Astrocyte of the spinal cord (primary cell): ENCODE measurements at regions not wholly inside any gene's neighbourhood (a gene's known extent, or its start where the extent isn't known, plus 50 kb on each side); places are given as distances from the start of the nearest gene placed in this dataset.

Experiments
- DNase-seq: peaks from one replicate; pipeline ENCODE4 v3.0.0; 2011; ENCODE audit warnings: low read depth, low spot score
- H3K4me3 ChIP-seq: 2 replicates; pipeline ENCODE4 v1.5.1; 2011; ENCODE audit warnings: low read depth, mild to moderate bottlenecking, low read length, moderate library complexity
- CTCF ChIP-seq: IDR thresholded peaks from 2 replicates; pipeline ENCODE4 v1.5.1; 2012; ENCODE audit warnings: low read depth, mild to moderate bottlenecking, low read length, inconsistent platforms
- in situ Hi-C: cut with HindIII; loops from 2 replicates; pipeline ENCODE4 v1.10.0; 2017; ENCODE audit warnings: low sequenced_read_pairs

GRCh38 chr2:34980689-34981088 lies 1374.9 kb upstream of the CRIM1 start:
- TF ChIP-seq CTCF = no peak
- no peak overlapping the region for H3K4me3 ChIP-seq
- no peak for DNase-seq
- in situ Hi-C loops = no loop called here

- in situ Hi-C loops = no loop called here
- DNase-seq = no peak
- TF ChIP-seq CTCF = no peak
- no peak overlapping the region for H3K4me3 ChIP-seq
Observed at GRCh38 chr2:34979148-34979547, 1376.4 kb upstream of the CRIM1 start.

- no peak for TF ChIP-seq CTCF
- DNase-seq = no peak
- in situ Hi-C loops = no loop called here
- H3K4me3 ChIP-seq = no peak overlapping the region
Observed at GRCh38 chr2:34961822-34962221, 1362.7 kb upstream of the FAM98A start.

- no peak for DNase-seq
- TF ChIP-seq CTCF = no peak
- in situ Hi-C loops = no loop called here
- no peak overlapping the region for H3K4me3 ChIP-seq
Observed at GRCh38 chr2:34954758-34955157, 1355.7 kb upstream of the FAM98A start.

- in situ Hi-C loops = no loop called here
- no peak overlapping the region for H3K4me3 ChIP-seq
- no peak for DNase-seq
- no peak for TF ChIP-seq CTCF
Observed at GRCh38 chr2:34950797-34951196, 1351.7 kb upstream of the FAM98A start.

- no peak for TF ChIP-seq CTCF
- in situ Hi-C loops = no loop called here
- DNase-seq = no peak
- no peak overlapping the region for H3K4me3 ChIP-seq
Observed at GRCh38 chr2:34949316-34949715, 1350.2 kb upstream of the FAM98A start.

GRCh38 chr2:34936089-34936488 lies 1337.0 kb upstream of the FAM98A start:
- no peak for DNase-seq
- H3K4me3 ChIP-seq = no peak overlapping the region
- TF ChIP-seq CTCF = no peak
- in situ Hi-C loops = no loop called here
